ENCODE measurements at regions not wholly inside any gene's neighbourhood (a gene's known extent, or its start where the extent isn't known, plus 50 kb on each side); places are given as distances from the start of the nearest gene placed in this dataset.

- H3K36me3 ChIP-seq (ENCODE audit: control insufficient read depth in 1 of 2, insufficient read depth in 2 of 2, low read length in 2 of 2) = no peaks in the 10 kb centered on the region
- no peak overlapping the region for H2AFZ ChIP-seq (ENCODE audit: low read depth, low read length, poor library complexity, severe bottlenecking)
- DNase-seq (ENCODE audit: low read depth, low spot score) (no peak), ATAC-seq (no peak)
- no TSS peak for BruUV-seq (replicated peaks)
- H3K9ac ChIP-seq (ENCODE audit: low read length) = no peak overlapping the region
- intact Hi-C loops (cut with micrococcal nuclease) = no loop called here
- H3K79me2 ChIP-seq (ENCODE audit: insufficient read depth, low read length) = no peaks in the 10 kb centered on the region
- no peaks in the 10 kb centered on the region for H3K9me3 ChIP-seq (ENCODE audit: control insufficient read depth in 1 of 2, insufficient read depth in 1 of 2, low read depth in 1 of 2, low read length in 2 of 2)
- H3K9me2 ChIP-seq (ENCODE audit: insufficient read depth) = no peaks in the 10 kb centered on the region
- TF ChIP-seq ZNF274 (IDR thresholded peaks at IDR 0.05; ENCODE audit: low read depth, low read length) (no peak), EZH2phosphoT487 (IDR thresholded peaks at IDR 0.05; ENCODE audit: borderline replicate concordance) (no peak), RAD21 (IDR thresholded peaks at IDR 0.05; ENCODE audit: low read depth) (no peak), SIN3A (IDR thresholded peaks at IDR 0.05; ENCODE audit: low read depth) (no peak)
- TF ChIP-seq, protein P1, sequence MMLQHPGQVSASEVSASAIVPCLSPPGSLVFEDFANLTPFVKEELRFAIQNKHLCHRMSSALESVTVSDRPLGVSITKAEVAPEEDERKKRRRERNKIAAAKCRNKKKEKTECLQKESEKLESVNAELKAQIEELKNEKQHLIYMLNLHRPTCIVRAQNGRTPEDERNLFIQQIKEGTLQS (IDR thresholded peaks at IDR 0.05) = no peak
- no peak overlapping the region for H3K27ac ChIP-seq (ENCODE audit: low read depth, low read length)
- ChIA-PET RAD21 (ENCODE audit: low non-redundant PET in 1 of 2, low total read pairs in 2 of 2, uncharacterized antibody in 2 of 2, unreplicated experiment in 2 of 2) (no interaction called here), CTCF (no interaction called here), POLR2A (no interaction called here)
- no peak overlapping the region for H3K4me2 ChIP-seq (ENCODE audit: low read length)
- no peaks in the 10 kb centered on the region for H3K27me3 ChIP-seq (ENCODE audit: insufficient read depth, low read length)
- H3K4me3 ChIP-seq (replicated peaks in 1 of 2; ENCODE audit: low read depth in 1 of 2, low read length in 2 of 2) = no peak overlapping the region
- no peaks in the 10 kb centered on the region for H4K20me1 ChIP-seq (ENCODE audit: insufficient read depth)
- no peaks in the 10 kb centered on the region for H3K4me1 ChIP-seq (ENCODE audit: control insufficient read depth in 1 of 2, insufficient read depth in 2 of 2, low read length in 2 of 2)
Observed at GRCh38 chr3:153528473-153528872, 366.4 kb downstream of the RAP2B start.

GRCh38 chr3:153539263-153539662 lies 377.2 kb downstream of the RAP2B start:
- no peaks in the 10 kb centered on the region for H4K20me1 ChIP-seq (ENCODE audit: insufficient read depth)
- intact Hi-C loops (cut with micrococcal nuclease) = no loop called here
- TF ChIP-seq CEBPB (IDR thresholded peaks at IDR 0.05; ENCODE audit: low read depth) = no peak
- H3K4me2 ChIP-seq (ENCODE audit: low read length) = no peak overlapping the region
- ATAC-seq (no peak), DNase-seq (ENCODE audit: low read depth, low spot score) (no peak)
- no peaks in the 10 kb centered on the region for H3K9me3 ChIP-seq (ENCODE audit: control insufficient read depth in 1 of 2, insufficient read depth in 1 of 2, low read depth in 1 of 2, low read length in 2 of 2)
- H3K9me2 ChIP-seq (ENCODE audit: insufficient read depth) = no peaks in the 10 kb centered on the region
- CTCF ChIA-PET = no interaction called here
- H3K4me1 ChIP-seq (ENCODE audit: control insufficient read depth in 1 of 2, insufficient read depth in 2 of 2, low read length in 2 of 2) = no peaks in the 10 kb centered on the region
- no peak overlapping the region for H3K4me3 ChIP-seq (replicated peaks in 1 of 2; ENCODE audit: low read depth in 1 of 2, low read length in 2 of 2)
- no peak overlapping the region for H2AFZ ChIP-seq (ENCODE audit: low read depth, low read length, poor library complexity, severe bottlenecking)
- RAD21 ChIA-PET (ENCODE audit: low non-redundant PET in 1 of 2, low total read pairs in 2 of 2, uncharacterized antibody in 2 of 2, unreplicated experiment in 2 of 2) = no interaction called here
- no peak overlapping the region for H3K9ac ChIP-seq (ENCODE audit: low read length)
- H3K79me2 ChIP-seq (ENCODE audit: insufficient read depth, low read length) = no peaks in the 10 kb centered on the region
- BruUV-seq (replicated peaks) = no TSS peak
- H3K27me3 ChIP-seq (ENCODE audit: insufficient read depth, low read length) = no peaks in the 10 kb centered on the region
- POLR2A ChIA-PET = no interaction called here
- no peaks in the 10 kb centered on the region for H3K36me3 ChIP-seq (ENCODE audit: control insufficient read depth in 1 of 2, insufficient read depth in 2 of 2, low read length in 2 of 2)
- no peak overlapping the region for H3K27ac ChIP-seq (ENCODE audit: low read depth, low read length)

Measured in HCT116 (cell line).